ENCODE measurements at regions not wholly inside any gene's neighbourhood (a gene's known extent, or its start where the extent isn't known, plus 50 kb on each side); places are given as distances from the start of the nearest gene placed in this dataset.
A peak's percentile ranks its signal among the peaks of the same experiment; 100 is the strongest.
"Not testable (repeated sequence)": the region's sequence is repeated elsewhere in the genome, so short reads cannot be mapped to it uniquely, and the experiment has no call there.

GRCh38 chr4:137901114-137901513, 341.0 kb downstream of the SLC7A11 start:
- no peak for TF ChIP-seq CTCF (IDR thresholded peaks at IDR 0.05; ENCODE audit: low read depth, low read length)
- DNase-seq (ENCODE audit: extremely low read depth, low read depth): no peak

- no peak for TF ChIP-seq CTCF (IDR thresholded peaks at IDR 0.05; ENCODE audit: low read depth, low read length)
- DNase-seq (ENCODE audit: extremely low read depth, low read depth): no peak
Measured at GRCh38 chr4:137896221-137896737, 345.9 kb downstream of the SLC7A11 start.

- DNase-seq (ENCODE audit: extremely low read depth, low read depth): not testable (repeated sequence)
Measured at GRCh38 chr4:137895515-137895914, 346.6 kb downstream of the SLC7A11 start.

GRCh38 chr4:137892134-137892533, 350.0 kb downstream of the SLC7A11 start:
- DNase-seq (ENCODE audit: extremely low read depth, low read depth): peak; percentile 27
- no peak for TF ChIP-seq CTCF (IDR thresholded peaks at IDR 0.05; ENCODE audit: low read depth, low read length)

- no peak for DNase-seq (ENCODE audit: extremely low read depth, low read depth)
- TF ChIP-seq CTCF (IDR thresholded peaks at IDR 0.05; ENCODE audit: low read depth, low read length): no peak
Measured at GRCh38 chr4:137890812-137891211, 351.3 kb downstream of the SLC7A11 start.

GRCh38 chr4:137881641-137882040, 349.3 kb upstream of the PCDH18 start:
- DNase-seq (ENCODE audit: extremely low read depth, low read depth): no peak
- TF ChIP-seq CTCF (IDR thresholded peaks at IDR 0.05; ENCODE audit: low read depth, low read length): no peak

- not testable (repeated sequence) for DNase-seq (ENCODE audit: extremely low read depth, low read depth)
Measured at GRCh38 chr4:137868067-137868466, 335.8 kb upstream of the PCDH18 start.

- TF ChIP-seq CTCF (IDR thresholded peaks at IDR 0.05; ENCODE audit: low read depth, low read length): no peak
- DNase-seq (ENCODE audit: extremely low read depth, low read depth): no peak
Measured at GRCh38 chr4:137866671-137867070, 334.4 kb upstream of the PCDH18 start.
